ENCODE measurements at regions not wholly inside any gene's neighbourhood (a gene's known extent, or its start where the extent isn't known, plus 50 kb on each side); places are given as distances from the start of the nearest gene placed in this dataset.
"Not testable (repeated sequence)": the region's sequence is repeated elsewhere in the genome, so short reads cannot be mapped to it uniquely, and the experiment has no call there.

- DNase-seq (ENCODE audit: low read depth in 4 of 4, low spot score in 3 of 4) = not testable (repeated sequence)
Observed at GRCh38 chr4:9702019-9702418, 79.4 kb upstream of the DRD5 start.

- not testable (repeated sequence) for DNase-seq (ENCODE audit: low read depth in 4 of 4, low spot score in 3 of 4)
Observed at GRCh38 chr4:9702696-9703095, 78.7 kb upstream of the DRD5 start.

GRCh38 chr4:9703391-9703790 is 78.0 kb upstream of the DRD5 start:
- DNase-seq (ENCODE audit: low read depth in 4 of 4, low spot score in 3 of 4) = no peak

- DNase-seq (ENCODE audit: low read depth in 4 of 4, low spot score in 3 of 4) = not testable (repeated sequence)
Observed at GRCh38 chr4:9704126-9704525, 77.3 kb upstream of the DRD5 start.

GRCh38 chr4:9704551-9705332 is 76.7 kb upstream of the DRD5 start:
- no peak for DNase-seq (ENCODE audit: low read depth in 4 of 4, low spot score in 3 of 4)

GRCh38 chr4:9707281-9707680 is 74.2 kb upstream of the DRD5 start:
- not testable (repeated sequence) for DNase-seq (ENCODE audit: low read depth in 4 of 4, low spot score in 3 of 4)

- DNase-seq (ENCODE audit: low read depth in 4 of 4, low spot score in 3 of 4) = not testable (repeated sequence)
Observed at GRCh38 chr4:9707936-9708335, 73.5 kb upstream of the DRD5 start.

- no peak for DNase-seq (ENCODE audit: low read depth in 4 of 4, low spot score in 3 of 4)
Observed at GRCh38 chr4:9709724-9710123, 71.7 kb upstream of the DRD5 start.

- not testable (repeated sequence) for DNase-seq (ENCODE audit: low read depth in 4 of 4, low spot score in 3 of 4)
Observed at GRCh38 chr4:9715271-9715670, 66.2 kb upstream of the DRD5 start.

GRCh38 chr4:9716093-9716492 is 65.3 kb upstream of the DRD5 start:
- no peak for DNase-seq (ENCODE audit: low read depth in 4 of 4, low spot score in 3 of 4)

- not testable (repeated sequence) for DNase-seq (ENCODE audit: low read depth in 4 of 4, low spot score in 3 of 4)
Observed at GRCh38 chr4:9718246-9718939, 63.0 kb upstream of the DRD5 start.

- DNase-seq (ENCODE audit: low read depth in 4 of 4, low spot score in 3 of 4) = not testable (repeated sequence)
Observed at GRCh38 chr4:9722131-9722530, 59.3 kb upstream of the DRD5 start.
